Testis (tissue), 2 donors: ENCODE measurements at regions not wholly inside any gene's neighbourhood (a gene's known extent, or its start where the extent isn't known, plus 50 kb on each side); places are given as distances from the start of the nearest gene placed in this dataset.

Experiments
- DNase-seq: peaks from one replicate; pipeline ENCODE4 v3.0.0-alpha.2; 2019
- H3K27ac ChIP-seq, 2 donors: fragments of 200-600 bp; sonication (generic); one replicate each; pipeline ENCODE4 v1.5.1; 2019
- H3K27me3 ChIP-seq: fragments of 200-600 bp; sonication (generic); one replicate; pipeline ENCODE4 v1.5.1; 2019
- H3K36me3 ChIP-seq: fragments of 200-600 bp; sonication (generic); one replicate; pipeline ENCODE4 v1.5.1; 2017; ENCODE audit warnings: low read depth; ENCODE audit errors: missing control alignments
- H3K4me1 ChIP-seq: fragments of 200-600 bp; sonication (generic); one replicate; pipeline ENCODE4 v1.5.1; 2019
- H3K4me3 ChIP-seq, 2 donors: fragments of 200-600 bp; sonication (generic); one replicate each; pipeline ENCODE4 v1.5.1; 2017 to 2019
- H3K9me3 ChIP-seq: fragments of 200-600 bp; sonication (generic); one replicate; pipeline ENCODE4 v1.5.1; 2017
- POLR2A ChIP-seq: fragments of 450-650 bp; IDR thresholded peaks from one replicate; pipeline ENCODE4 v1.6.1; 2017; ENCODE audit warnings: antibody characterized with exemption, mild to moderate bottlenecking, moderate library complexity
- WGBS, 2 donors: methylation state at CpG; one replicate each; pipeline ENCODE4 v1.1.5; 2018; 5-methylcytosine and 5-hydroxymethylcytosine counted together
- intact Hi-C: fragments of 100-400 bp; cut with DNase I; formaldehyde crosslinking; loops from one replicate; pipeline ENCODE4 v1.15.1; 2023; ENCODE audit warnings: low total_unique reads
- TF ChIP-seq, protein P1 (sequence below), 3 experiments: fragments of 450-650 bp in 2 of 3; fragments of 200-600 bp in 1 of 3; sonication (generic) in 1 of 3; IDR thresholded peaks; one replicate each; pipeline ENCODE4 v1.5.1; 2016 to 2019; ENCODE audit warnings: antibody characterized with exemption in 3 of 3, mild to moderate bottlenecking in 2 of 3, moderate library complexity in 1 of 3

DNA sequence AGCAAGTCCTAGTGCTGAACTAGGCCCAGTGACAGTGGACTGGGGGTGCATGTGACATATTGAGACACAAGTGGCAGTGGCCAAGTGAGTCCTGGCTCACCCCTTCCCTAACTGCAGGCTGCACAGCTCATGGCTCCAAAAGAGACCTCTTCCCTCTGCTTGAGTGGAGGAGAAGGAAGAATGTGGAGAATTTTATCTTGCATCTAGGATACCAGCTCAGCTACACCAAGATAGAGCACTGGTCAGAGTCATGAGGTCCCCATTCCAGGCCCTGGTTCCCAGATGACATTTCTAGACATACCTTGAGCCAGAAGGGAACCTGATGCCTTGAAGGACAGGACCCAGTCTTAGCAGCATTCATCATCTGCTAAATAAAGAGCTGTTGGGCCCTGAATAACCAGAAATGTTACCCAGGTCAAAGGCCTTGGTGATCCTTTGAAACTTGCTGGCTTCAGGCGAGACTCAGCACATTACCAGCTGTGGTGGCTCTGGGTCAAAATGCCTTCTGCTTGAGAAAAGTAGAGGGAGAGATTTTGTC lies 114.5 kb downstream of the CDC14C start:
- intact Hi-C loops: no loop called here
- no peak for DNase-seq
- no peaks in the 10 kb centered on the region for H3K27me3 ChIP-seq
- H3K4me3 ChIP-seq: no peak overlapping the region
- no peak overlapping the region for H3K27ac ChIP-seq
- no peak for TF ChIP-seq POLR2A
- TF ChIP-seq, protein P1, sequence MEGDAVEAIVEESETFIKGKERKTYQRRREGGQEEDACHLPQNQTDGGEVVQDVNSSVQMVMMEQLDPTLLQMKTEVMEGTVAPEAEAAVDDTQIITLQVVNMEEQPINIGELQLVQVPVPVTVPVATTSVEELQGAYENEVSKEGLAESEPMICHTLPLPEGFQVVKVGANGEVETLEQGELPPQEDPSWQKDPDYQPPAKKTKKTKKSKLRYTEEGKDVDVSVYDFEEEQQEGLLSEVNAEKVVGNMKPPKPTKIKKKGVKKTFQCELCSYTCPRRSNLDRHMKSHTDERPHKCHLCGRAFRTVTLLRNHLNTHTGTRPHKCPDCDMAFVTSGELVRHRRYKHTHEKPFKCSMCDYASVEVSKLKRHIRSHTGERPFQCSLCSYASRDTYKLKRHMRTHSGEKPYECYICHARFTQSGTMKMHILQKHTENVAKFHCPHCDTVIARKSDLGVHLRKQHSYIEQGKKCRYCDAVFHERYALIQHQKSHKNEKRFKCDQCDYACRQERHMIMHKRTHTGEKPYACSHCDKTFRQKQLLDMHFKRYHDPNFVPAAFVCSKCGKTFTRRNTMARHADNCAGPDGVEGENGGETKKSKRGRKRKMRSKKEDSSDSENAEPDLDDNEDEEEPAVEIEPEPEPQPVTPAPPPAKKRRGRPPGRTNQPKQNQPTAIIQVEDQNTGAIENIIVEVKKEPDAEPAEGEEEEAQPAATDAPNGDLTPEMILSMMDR (IDR thresholded peaks at IDR 0.05): no peak
- WGBS, 2 donors: 81 to 100% methylated on average over 1 of the region's 1 CpG
- no peaks in the 10 kb centered on the region for H3K9me3 ChIP-seq
- H3K4me1 ChIP-seq: no peaks in the 10 kb centered on the region
- H3K36me3 ChIP-seq: no peaks in the 10 kb centered on the region

GRCh38 chr7:49060743-49061142 lies 136.4 kb downstream of the CDC14C start:
- Histone ChIP-seq H3K4me3 (no peak overlapping the region), H3K27me3 (no peaks in the 10 kb centered on the region), H3K36me3 (no peaks in the 10 kb centered on the region), H3K27ac (no peak overlapping the region), H3K4me1 (no peaks in the 10 kb centered on the region), H3K9me3 (no peaks in the 10 kb centered on the region)
- no peak for DNase-seq
- intact Hi-C loops: no loop called here
- TF ChIP-seq, protein P1 (IDR thresholded peaks at IDR 0.05): no peak
- no peak for TF ChIP-seq POLR2A
- WGBS, 2 donors: 95 to 96% methylated on average over 3 of the region's 3 CpGs

DNA sequence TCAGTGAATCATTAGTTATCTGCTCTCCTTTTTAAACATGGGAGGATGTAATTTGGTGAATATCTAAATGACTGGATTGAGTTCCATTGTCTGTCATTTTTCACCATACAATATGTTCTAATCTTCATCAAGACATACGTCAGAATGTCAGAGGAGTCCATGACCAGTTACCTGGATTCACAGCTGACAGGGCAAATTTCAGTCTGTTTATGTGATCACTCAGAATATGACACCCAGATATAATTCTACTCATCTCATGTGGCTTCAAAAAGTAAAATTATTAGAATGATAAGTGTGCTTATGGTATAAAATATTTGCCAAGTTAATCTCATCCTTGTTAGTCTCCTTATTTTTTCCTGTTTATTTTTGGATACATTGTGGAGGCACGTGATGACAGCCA lies 150.2 kb downstream of the CDC14C start:
- 84 to 88% methylated on average over 2 of the region's 2 CpGs for WGBS, 2 donors
- H3K27me3 ChIP-seq: no peaks in the 10 kb centered on the region
- H3K27ac ChIP-seq: no peak overlapping the region
- H3K4me1 ChIP-seq: no peaks in the 10 kb centered on the region
- TF ChIP-seq, protein P1 (IDR thresholded peaks at IDR 0.05): no peak
- no peak for TF ChIP-seq POLR2A
- no peak overlapping the region for H3K4me3 ChIP-seq
- intact Hi-C loops: no loop called here
- H3K36me3 ChIP-seq: no peaks in the 10 kb centered on the region
- DNase-seq: no peak
- H3K9me3 ChIP-seq: no peaks in the 10 kb centered on the region

GRCh38 chr7:49080896-49081475 lies 156.6 kb downstream of the CDC14C start:
- 91% methylated on average over 2 of the region's 2 CpGs for WGBS, 2 donors
- no peaks in the 10 kb centered on the region for H3K4me1 ChIP-seq
- no peaks in the 10 kb centered on the region for H3K36me3 ChIP-seq
- DNase-seq: no peak
- H3K27ac ChIP-seq: no peak overlapping the region
- TF ChIP-seq, protein P1 (IDR thresholded peaks at IDR 0.05): no peak
- TF ChIP-seq POLR2A: no peak
- intact Hi-C loops: no loop called here
- no peaks in the 10 kb centered on the region for H3K9me3 ChIP-seq
- no peaks in the 10 kb centered on the region for H3K27me3 ChIP-seq
- H3K4me3 ChIP-seq: no peak overlapping the region

DNA sequence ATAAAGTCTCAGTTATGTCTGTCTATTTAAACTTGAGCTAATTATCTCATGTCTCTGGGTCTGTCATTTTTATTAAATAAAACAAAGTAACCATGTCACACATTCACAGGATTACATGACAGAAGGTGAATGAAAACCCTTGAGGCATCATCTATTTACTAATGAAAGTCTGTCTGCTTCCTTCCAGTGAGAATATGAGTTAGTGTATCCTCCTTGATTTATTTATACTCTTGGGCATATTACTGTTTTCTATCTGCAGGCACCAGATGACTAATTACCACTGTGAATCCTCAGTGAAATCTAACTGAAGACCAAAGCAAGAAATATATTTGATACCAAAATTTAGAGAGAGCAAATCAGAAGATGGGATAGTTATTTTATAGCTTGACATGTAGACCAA lies 163.7 kb downstream of the CDC14C start:
- no peaks in the 10 kb centered on the region for H3K27me3 ChIP-seq
- H3K36me3 ChIP-seq: no peaks in the 10 kb centered on the region
- no peak for DNase-seq
- intact Hi-C loops: no loop called here
- no peaks in the 10 kb centered on the region for H3K4me1 ChIP-seq
- no peak overlapping the region for H3K4me3 ChIP-seq
- H3K9me3 ChIP-seq: no peaks in the 10 kb centered on the region
- no peak overlapping the region for H3K27ac ChIP-seq
- TF ChIP-seq POLR2A: no peak
- TF ChIP-seq, protein P1 (IDR thresholded peaks at IDR 0.05): no peak
